ENCODE measurements at regions not wholly inside any gene's neighbourhood (a gene's known extent, or its start where the extent isn't known, plus 50 kb on each side); places are given as distances from the start of the nearest gene placed in this dataset.

DNA sequence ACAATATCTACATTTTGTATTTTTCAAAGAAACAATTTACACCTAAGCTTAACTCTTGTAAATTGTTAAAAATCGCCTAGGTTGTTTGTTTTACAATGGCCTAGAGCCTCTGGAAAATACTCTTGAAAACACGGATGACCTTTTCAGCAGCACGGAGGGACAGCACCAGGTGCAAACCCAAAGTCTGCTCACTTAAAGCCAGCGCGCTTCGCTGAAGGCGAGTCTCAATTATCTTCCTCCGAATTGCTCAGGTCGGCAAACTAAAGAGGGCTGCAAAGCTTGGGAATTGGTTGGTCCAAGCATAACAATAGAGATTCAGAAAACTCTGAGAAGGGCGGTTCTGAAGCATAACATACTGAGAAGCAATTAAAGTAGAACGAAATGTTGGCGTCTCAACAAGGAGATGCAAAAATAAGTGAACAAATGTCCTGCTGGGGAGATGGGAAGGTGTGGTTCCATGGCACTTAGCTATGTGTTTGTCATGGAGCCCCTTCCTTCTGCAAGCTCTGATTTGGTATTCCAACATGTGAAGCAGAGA lies 139.9 kb upstream of the PITRM1 start:
- TF ChIP-seq CTCF (IDR thresholded peaks at IDR 0.05; ENCODE audit: low read depth, low read length), result no peak
- no peaks in the 10 kb centered on the region for H3K9me3 ChIP-seq (ENCODE audit: severe bottlenecking)
- no peaks in the 10 kb centered on the region for H3K27me3 ChIP-seq (ENCODE audit: insufficient read depth, low read depth, severe bottlenecking)
- no peak overlapping the region for H3K4me3 ChIP-seq (ENCODE audit: low read depth, low read length)
- no peak overlapping the region for H3K27ac ChIP-seq
- no peak for DNase-seq
- no peaks in the 10 kb centered on the region for H3K36me3 ChIP-seq

DNA sequence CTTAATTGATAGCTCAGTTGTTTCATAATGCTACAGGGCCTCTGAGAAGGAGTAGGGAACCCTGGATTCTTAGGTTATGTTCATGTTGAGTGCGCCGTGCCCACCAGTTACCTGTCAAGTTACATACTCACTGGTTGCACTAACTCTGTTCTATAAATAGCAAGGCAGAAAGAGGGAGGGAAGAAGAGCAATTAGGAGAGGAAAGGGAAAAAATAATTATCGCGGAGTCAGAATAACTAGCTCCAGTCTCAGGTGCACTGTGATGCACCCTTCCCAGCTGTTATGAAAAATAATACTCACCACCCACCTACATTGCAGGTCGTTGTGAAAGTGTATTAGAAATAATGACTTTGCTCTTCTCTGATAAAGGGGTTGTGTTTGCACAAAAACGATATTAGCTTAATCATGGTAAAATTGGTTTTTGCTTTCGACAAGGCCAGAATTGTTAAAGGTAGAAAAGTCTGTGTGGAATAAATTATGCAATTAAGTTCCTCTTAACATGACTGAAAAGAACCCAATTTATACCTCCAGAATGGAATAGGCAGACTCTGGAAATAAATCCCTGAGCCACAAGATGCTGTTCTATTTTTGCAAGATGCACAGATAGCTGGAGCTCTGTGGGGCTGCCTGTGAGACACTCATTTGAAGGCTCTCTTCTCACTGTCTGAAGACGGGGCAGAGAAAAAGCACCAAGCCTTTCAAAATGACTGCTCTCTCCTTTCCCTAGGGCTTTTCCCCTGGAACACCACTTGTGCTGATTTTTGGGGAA lies 137.6 kb upstream of the PITRM1 start:
- no peak overlapping the region for H3K4me3 ChIP-seq (ENCODE audit: low read depth, low read length)
- TF ChIP-seq CTCF (IDR thresholded peaks at IDR 0.05; ENCODE audit: low read depth, low read length), result no peak
- no peaks in the 10 kb centered on the region for H3K9me3 ChIP-seq (ENCODE audit: severe bottlenecking)
- no peak overlapping the region for H3K27ac ChIP-seq
- no peak for DNase-seq
- no peaks in the 10 kb centered on the region for H3K36me3 ChIP-seq
- no peaks in the 10 kb centered on the region for H3K27me3 ChIP-seq (ENCODE audit: insufficient read depth, low read depth, severe bottlenecking)

GRCh38 chr10:3306050-3306449 lies 133.5 kb upstream of the PITRM1 start:
- no peak for TF ChIP-seq CTCF (IDR thresholded peaks at IDR 0.05; ENCODE audit: low read depth, low read length)
- no peak for DNase-seq
- H3K36me3 ChIP-seq, result no peaks in the 10 kb centered on the region
- H3K9me3 ChIP-seq (ENCODE audit: severe bottlenecking), result no peaks in the 10 kb centered on the region
- H3K4me3 ChIP-seq (ENCODE audit: low read depth, low read length), result no peak overlapping the region
- no peaks in the 10 kb centered on the region for H3K27me3 ChIP-seq (ENCODE audit: insufficient read depth, low read depth, severe bottlenecking)
- no peak overlapping the region for H3K27ac ChIP-seq

DNA sequence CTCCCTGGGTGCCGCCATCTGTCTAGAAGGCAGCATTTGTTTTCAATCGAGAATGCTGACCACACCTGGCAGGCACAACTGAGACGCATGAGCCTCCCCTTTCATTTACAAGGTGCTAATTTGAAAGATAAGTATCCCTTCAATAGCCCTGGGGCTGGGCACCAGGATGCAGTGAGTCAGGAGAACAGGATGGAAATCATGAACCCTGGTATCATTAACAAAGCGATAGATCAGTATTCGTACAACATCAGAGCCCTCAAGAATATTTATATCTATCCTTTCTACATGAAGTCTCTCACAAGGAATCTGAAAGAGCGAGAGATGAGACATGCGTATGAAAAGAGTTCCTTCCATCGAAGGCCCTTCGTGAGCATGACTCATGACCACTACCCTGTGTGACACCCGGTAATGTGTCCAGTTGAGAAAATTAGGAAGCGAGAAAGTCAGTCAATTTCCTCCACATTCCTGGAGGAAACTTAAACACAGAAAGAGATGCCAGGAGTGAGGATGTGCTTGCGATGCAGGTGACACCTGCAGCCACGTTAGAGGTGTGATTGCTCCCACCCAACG lies 123.1 kb upstream of the PITRM1 start:
- DNase-seq, result no peak
- Histone ChIP-seq H3K27ac (no peak overlapping the region), H3K9me3 (ENCODE audit: severe bottlenecking) (no peaks in the 10 kb centered on the region), H3K27me3 (ENCODE audit: insufficient read depth, low read depth, severe bottlenecking) (no peaks in the 10 kb centered on the region), H3K36me3 (no peaks in the 10 kb centered on the region), H3K4me3 (ENCODE audit: low read depth, low read length) (no peak overlapping the region)
- no peak for TF ChIP-seq CTCF (IDR thresholded peaks at IDR 0.05; ENCODE audit: low read depth, low read length)

GRCh38 chr10:3294919-3295581 lies 122.5 kb upstream of the PITRM1 start:
- H3K9me3 ChIP-seq (ENCODE audit: severe bottlenecking), result no peaks in the 10 kb centered on the region
- H3K4me3 ChIP-seq (ENCODE audit: low read depth, low read length), result no peak overlapping the region
- no peak for DNase-seq
- H3K36me3 ChIP-seq, result no peaks in the 10 kb centered on the region
- H3K27me3 ChIP-seq (ENCODE audit: insufficient read depth, low read depth, severe bottlenecking), result no peaks in the 10 kb centered on the region
- no peak for TF ChIP-seq CTCF (IDR thresholded peaks at IDR 0.05; ENCODE audit: low read depth, low read length)
- H3K27ac ChIP-seq, result no peak overlapping the region

All from WERI-Rb-1 (cell line).